ENCODE measurements at regions not wholly inside any gene's neighbourhood (a gene's known extent, or its start where the extent isn't known, plus 50 kb on each side); places are given as distances from the start of the nearest gene placed in this dataset.
A peak's percentile ranks its signal among the peaks of the same experiment; 100 is the strongest.

GRCh38 chr14:106872611-106873446 is 1346.4 kb downstream of the TMEM121 start:
- no peaks in the 10 kb centered on the region for H3K9me1 ChIP-seq (replicated peaks; ENCODE audit: control insufficient read depth, extremely low read depth, insufficient read depth, low read length)

More at GRCh38 chr14:106872611-106873446, 1346.4 kb downstream of the TMEM121 start:
- FAIRE-seq: no peak
- intact Hi-C loops (cut with micrococcal nuclease) (no loop called here), dilution Hi-C loops (cut with MboI; ENCODE audit: extremely low pct_ligation_motif_present, low sequenced_read_pairs) (no loop called here)
- Histone ChIP-seq H3K9me3 (replicated peaks; ENCODE audit: control insufficient read depth, insufficient read depth, low read length) (no peaks in the 10 kb centered on the region), H3K27ac (ENCODE audit: insufficient read depth, low read depth, low read length) (no peak overlapping the region), H3K79me2 (ENCODE audit: control insufficient read depth, insufficient read depth, low read length) (no peaks in the 10 kb centered on the region), H4K20me1 (replicated peaks; ENCODE audit: control insufficient read depth, extremely low read depth, insufficient read depth, low read length) (no peaks in the 10 kb centered on the region), H3K9ac (replicated peaks; ENCODE audit: extremely low read depth, insufficient read depth, low read length) (no peak overlapping the region), H3K4me2 (ENCODE audit: insufficient read depth, low read length) (no peak overlapping the region), H3K27me3 (ENCODE audit: control insufficient read depth in 2 of 2, insufficient read depth in 2 of 2, low read length in 2 of 2) (no peaks in the 10 kb centered on the region), H3K36me3 (ENCODE audit: control insufficient read depth in 2 of 2, extremely low read depth in 1 of 2, insufficient read depth in 2 of 2, low read length in 2 of 2) (no peaks in the 10 kb centered on the region), H3K4me3 (replicated peaks in 1 of 3; ENCODE audit: insufficient read depth in 1 of 3, low read depth in 1 of 3, low read length in 3 of 3) (no peak overlapping the region), H2AFZ (ENCODE audit: low read depth, low read length) (no peak overlapping the region), H3K4me1 (ENCODE audit: control insufficient read depth, extremely low read depth, insufficient read depth, low read length) (no peaks in the 10 kb centered on the region)
- POLR2A ChIA-PET: no interaction called here
- TF ChIP-seq POLR2AphosphoS5 (IDR thresholded peaks at IDR 0.05; ENCODE audit: insufficient read depth, low read depth, low read length) (no peak), CTCF (IDR thresholded peaks at IDR 0.05; ENCODE audit: extremely low read depth in 1 of 2, insufficient read depth in 1 of 2, low read depth in 1 of 2, low read length in 2 of 2) (peak in 1 of 2 donors; percentile 3)
- CTCF ChIA-PET: no interaction called here
- DNase-seq (ENCODE audit: low read depth, low spot score): no peak
- BruUV-seq (replicated peaks): no TSS peak

Data from endothelial cell of umbilical vein (primary cell).